ENCODE measurements at regions not wholly inside any gene's neighbourhood (a gene's known extent, or its start where the extent isn't known, plus 50 kb on each side); places are given as distances from the start of the nearest gene placed in this dataset.
"Not testable (repeated sequence)": the region's sequence is repeated elsewhere in the genome, so short reads cannot be mapped to it uniquely, and the experiment has no call there.

GRCh38 chr5:36772276-36773140 is 104.1 kb upstream of the NIPBL start:
- no peaks in the 10 kb centered on the region for H3K36me3 ChIP-seq (ENCODE audit: insufficient read depth)
- H3K4me1 ChIP-seq (ENCODE audit: low read depth, poor library complexity, severe bottlenecking) = no peaks in the 10 kb centered on the region
- H3K4me3 ChIP-seq (IDR thresholded peaks at IDR 0.05; ENCODE audit: insufficient read depth, low read depth, low read length) = no peak overlapping the region
- no peaks in the 10 kb centered on the region for H3K79me2 ChIP-seq (ENCODE audit: insufficient read depth, low read depth)
- no peak overlapping the region for H2AFZ ChIP-seq (ENCODE audit: low read depth)
- H3K27me3 ChIP-seq (ENCODE audit: insufficient read depth, low read depth) = no peaks in the 10 kb centered on the region
- TF ChIP-seq CTCF (conservative IDR thresholded peaks at IDR 0.05; ENCODE audit: low read depth, low read length) = no peak
- no peak overlapping the region for H3K27ac ChIP-seq
- no peaks in the 10 kb centered on the region for H4K20me1 ChIP-seq (ENCODE audit: insufficient read depth)
- no peak overlapping the region for H3K9ac ChIP-seq
- no peak overlapping the region for H3K4me2 ChIP-seq

- Histone ChIP-seq H3K4me1 (ENCODE audit: low read depth, poor library complexity, severe bottlenecking) (no peaks in the 10 kb centered on the region), H3K36me3 (ENCODE audit: insufficient read depth) (no peaks in the 10 kb centered on the region), H3K4me3 (IDR thresholded peaks at IDR 0.05; ENCODE audit: insufficient read depth, low read depth, low read length) (no peak overlapping the region), H3K4me2 (no peak overlapping the region), H3K79me2 (ENCODE audit: insufficient read depth, low read depth) (no peaks in the 10 kb centered on the region), H2AFZ (ENCODE audit: low read depth) (no peak overlapping the region), H3K9ac (no peak overlapping the region), H3K27me3 (ENCODE audit: insufficient read depth, low read depth) (no peaks in the 10 kb centered on the region), H3K27ac (no peak overlapping the region), H4K20me1 (ENCODE audit: insufficient read depth) (no peaks in the 10 kb centered on the region)
- TF ChIP-seq CTCF (conservative IDR thresholded peaks at IDR 0.05; ENCODE audit: low read depth, low read length) = no peak
Observed at GRCh38 chr5:36777105-36777757, 99.3 kb upstream of the NIPBL start.

GRCh38 chr5:36778336-36778735 is 98.2 kb upstream of the NIPBL start:
- no peak overlapping the region for H3K9ac ChIP-seq
- no peaks in the 10 kb centered on the region for H4K20me1 ChIP-seq (ENCODE audit: insufficient read depth)
- no peaks in the 10 kb centered on the region for H3K4me1 ChIP-seq (ENCODE audit: low read depth, poor library complexity, severe bottlenecking)
- H3K27me3 ChIP-seq (ENCODE audit: insufficient read depth, low read depth) = no peaks in the 10 kb centered on the region
- H3K4me2 ChIP-seq = no peak overlapping the region
- no peak overlapping the region for H3K4me3 ChIP-seq (IDR thresholded peaks at IDR 0.05; ENCODE audit: insufficient read depth, low read depth, low read length)
- no peaks in the 10 kb centered on the region for H3K79me2 ChIP-seq (ENCODE audit: insufficient read depth, low read depth)
- H3K27ac ChIP-seq = no peak overlapping the region
- no peak overlapping the region for H2AFZ ChIP-seq (ENCODE audit: low read depth)
- no peak for TF ChIP-seq CTCF (conservative IDR thresholded peaks at IDR 0.05; ENCODE audit: low read depth, low read length)
- no peaks in the 10 kb centered on the region for H3K36me3 ChIP-seq (ENCODE audit: insufficient read depth)

- H3K27ac ChIP-seq; H3K4me2 ChIP-seq; H3K27me3 ChIP-seq (ENCODE audit: insufficient read depth, low read depth); H3K36me3 ChIP-seq (ENCODE audit: insufficient read depth); H3K4me1 ChIP-seq (ENCODE audit: low read depth, poor library complexity, severe bottlenecking); H2AFZ ChIP-seq (ENCODE audit: low read depth); H3K79me2 ChIP-seq (ENCODE audit: insufficient read depth, low read depth); H4K20me1 ChIP-seq (ENCODE audit: insufficient read depth); H3K4me3 ChIP-seq (IDR thresholded peaks at IDR 0.05; ENCODE audit: insufficient read depth, low read depth, low read length); H3K9ac ChIP-seq: not testable (repeated sequence)
Observed at GRCh38 chr5:36782612-36783011, 94.0 kb upstream of the NIPBL start.
